ENCODE measurements at regions not wholly inside any gene's neighbourhood (a gene's known extent, or its start where the extent isn't known, plus 50 kb on each side); places are given as distances from the start of the nearest gene placed in this dataset.

DNA sequence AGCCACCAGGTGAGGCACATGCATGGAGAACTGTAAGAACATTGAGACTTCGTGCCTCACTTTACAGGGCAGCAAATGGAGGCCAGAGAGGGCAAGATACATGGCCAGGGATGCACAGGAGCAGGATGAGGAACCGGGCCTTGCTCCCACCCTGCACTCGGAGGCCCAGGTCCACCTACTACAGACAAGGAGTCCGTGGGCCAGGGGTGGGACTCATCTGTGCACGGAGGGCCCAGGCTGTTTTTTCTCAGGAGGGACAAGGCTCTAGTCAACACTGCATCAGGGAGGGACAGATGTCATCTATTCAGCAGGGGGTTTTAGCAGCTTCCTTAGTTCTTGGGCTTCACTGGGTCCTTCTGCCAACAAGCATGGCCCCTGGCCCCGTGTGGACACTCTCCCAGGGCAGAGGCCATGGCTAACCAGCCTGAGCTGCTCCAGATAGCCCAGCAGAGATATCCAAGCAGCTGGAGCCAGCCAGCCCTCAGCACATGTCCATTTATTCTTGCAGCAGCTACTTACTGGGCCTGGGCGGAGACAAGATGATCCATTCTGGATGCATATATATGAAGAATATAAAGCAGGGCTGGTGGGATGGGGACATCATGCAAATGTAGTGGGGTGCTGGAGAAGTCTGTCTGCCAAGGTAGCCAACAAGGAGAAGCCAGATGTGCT, 134.5 kb upstream of the RET start:
- TF ChIP-seq, protein P1, sequence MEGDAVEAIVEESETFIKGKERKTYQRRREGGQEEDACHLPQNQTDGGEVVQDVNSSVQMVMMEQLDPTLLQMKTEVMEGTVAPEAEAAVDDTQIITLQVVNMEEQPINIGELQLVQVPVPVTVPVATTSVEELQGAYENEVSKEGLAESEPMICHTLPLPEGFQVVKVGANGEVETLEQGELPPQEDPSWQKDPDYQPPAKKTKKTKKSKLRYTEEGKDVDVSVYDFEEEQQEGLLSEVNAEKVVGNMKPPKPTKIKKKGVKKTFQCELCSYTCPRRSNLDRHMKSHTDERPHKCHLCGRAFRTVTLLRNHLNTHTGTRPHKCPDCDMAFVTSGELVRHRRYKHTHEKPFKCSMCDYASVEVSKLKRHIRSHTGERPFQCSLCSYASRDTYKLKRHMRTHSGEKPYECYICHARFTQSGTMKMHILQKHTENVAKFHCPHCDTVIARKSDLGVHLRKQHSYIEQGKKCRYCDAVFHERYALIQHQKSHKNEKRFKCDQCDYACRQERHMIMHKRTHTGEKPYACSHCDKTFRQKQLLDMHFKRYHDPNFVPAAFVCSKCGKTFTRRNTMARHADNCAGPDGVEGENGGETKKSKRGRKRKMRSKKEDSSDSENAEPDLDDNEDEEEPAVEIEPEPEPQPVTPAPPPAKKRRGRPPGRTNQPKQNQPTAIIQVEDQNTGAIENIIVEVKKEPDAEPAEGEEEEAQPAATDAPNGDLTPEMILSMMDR (IDR thresholded peaks at IDR 0.05; ENCODE audit: unreplicated experiment), result no peak
- no peaks in the 10 kb centered on the region for H3K36me3 Mint-ChIP-seq (ENCODE audit: low read depth, unreplicated experiment)
- no peak for DNase-seq (ENCODE audit: low spot score)
- no peaks in the 10 kb centered on the region for H3K9me3 Mint-ChIP-seq (ENCODE audit: unreplicated experiment)
- peaks cover 2% of the 10 kb centered on the region for H3K4me1 Mint-ChIP-seq (ENCODE audit: unreplicated experiment)
- no peak overlapping the region for H3K27ac Mint-ChIP-seq (ENCODE audit: unreplicated experiment)
- peaks cover 16% of the 10 kb centered on the region for H3K27me3 Mint-ChIP-seq (ENCODE audit: unreplicated experiment)
- H3K4me3 Mint-ChIP-seq (ENCODE audit: unreplicated experiment), result no peak overlapping the region

DNA sequence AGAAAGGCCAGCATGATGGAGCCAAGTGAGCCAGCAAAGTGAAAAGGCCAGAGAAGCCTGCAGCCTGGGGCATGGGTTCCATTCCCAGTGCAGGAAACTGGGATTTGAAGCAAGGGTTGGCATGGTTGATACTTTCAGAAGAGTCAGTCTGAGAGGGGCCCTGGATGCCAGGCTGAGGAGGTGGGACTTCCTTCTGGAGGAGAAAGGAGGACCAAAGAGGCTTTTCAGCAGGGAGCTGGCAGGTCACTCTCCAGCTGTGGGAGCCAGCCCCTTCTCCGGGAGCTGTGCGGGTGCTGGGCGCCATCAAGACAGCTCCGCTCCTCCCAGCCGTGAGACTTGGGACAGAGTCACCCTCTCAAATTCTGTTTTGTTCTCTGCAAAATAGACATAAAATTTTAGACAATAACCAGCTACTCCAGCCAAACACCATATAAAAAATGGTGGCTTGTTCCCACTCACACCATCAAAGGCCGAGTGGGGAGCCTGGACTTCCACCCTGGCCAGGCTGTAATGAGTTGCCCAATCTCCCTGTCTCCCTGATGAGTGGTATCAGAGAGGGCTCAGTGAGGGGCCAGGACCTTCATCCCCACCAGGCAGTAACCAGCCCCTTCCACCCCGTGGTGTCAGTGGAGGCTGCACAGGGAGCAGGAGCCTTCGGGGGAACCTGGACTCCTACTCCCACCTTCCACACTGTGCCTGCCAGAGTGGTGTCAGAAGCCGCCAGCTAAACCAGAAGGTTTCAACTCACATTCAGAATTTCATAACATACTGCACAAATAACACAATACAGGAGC, 133.6 kb upstream of the RET start:
- Mint-ChIP-seq H3K27ac (ENCODE audit: unreplicated experiment) (no peak overlapping the region), H3K4me1 (ENCODE audit: unreplicated experiment) (peaks cover 2% of the 10 kb centered on the region), H3K36me3 (ENCODE audit: low read depth, unreplicated experiment) (no peaks in the 10 kb centered on the region), H3K27me3 (ENCODE audit: unreplicated experiment) (peaks cover 16% of the 10 kb centered on the region), H3K9me3 (ENCODE audit: unreplicated experiment) (no peaks in the 10 kb centered on the region), H3K4me3 (ENCODE audit: unreplicated experiment) (no peak overlapping the region)
- TF ChIP-seq, protein P1 (IDR thresholded peaks at IDR 0.05; ENCODE audit: unreplicated experiment), result no peak
- DNase-seq (ENCODE audit: low spot score), result no peak

DNA sequence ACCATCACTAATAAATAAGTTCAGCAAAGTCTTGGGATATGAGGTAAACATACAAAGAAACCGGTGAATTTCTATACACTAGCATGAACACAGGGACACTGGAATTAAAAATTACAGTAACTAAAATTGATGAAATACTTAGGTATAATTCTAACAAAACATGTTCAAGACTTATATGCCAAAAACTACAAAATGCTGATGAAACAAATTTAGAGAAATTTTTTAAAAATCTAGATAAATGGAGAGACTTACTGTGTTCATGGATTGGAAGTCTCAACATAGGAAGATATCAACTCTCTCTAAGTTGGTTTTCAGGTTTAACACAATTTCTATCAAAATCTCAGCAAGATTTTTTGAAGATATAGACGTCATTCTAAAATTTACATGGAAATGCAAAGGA, 128.8 kb upstream of the RET start:
- Mint-ChIP-seq H3K4me3 (ENCODE audit: unreplicated experiment) (no peak overlapping the region), H3K9me3 (ENCODE audit: unreplicated experiment) (no peaks in the 10 kb centered on the region), H3K36me3 (ENCODE audit: low read depth, unreplicated experiment) (no peaks in the 10 kb centered on the region), H3K27ac (ENCODE audit: unreplicated experiment) (no peak overlapping the region), H3K27me3 (ENCODE audit: unreplicated experiment) (peaks cover 9% of the 10 kb centered on the region), H3K4me1 (ENCODE audit: unreplicated experiment) (peaks cover 8% of the 10 kb centered on the region)
- DNase-seq (ENCODE audit: low spot score), result no peak
- TF ChIP-seq, protein P1 (IDR thresholded peaks at IDR 0.05; ENCODE audit: unreplicated experiment), result no peak

DNA sequence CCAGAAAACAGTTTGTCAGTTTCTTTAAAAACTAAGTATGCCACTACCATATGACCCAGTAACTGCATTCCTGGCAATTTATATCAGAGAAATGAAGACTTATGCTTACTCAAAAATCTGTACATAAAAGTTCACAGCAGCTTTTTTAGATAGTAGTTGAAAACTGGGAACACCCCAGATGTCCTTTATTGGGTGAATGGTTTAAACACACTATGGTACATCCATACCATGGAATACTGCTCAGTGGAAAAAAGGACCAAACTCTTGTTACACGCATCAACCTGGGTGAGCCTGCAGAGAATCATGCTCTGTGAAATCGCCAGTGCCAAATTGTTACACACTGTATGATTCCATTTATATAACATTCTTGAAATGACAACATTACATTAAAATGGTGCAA, 127.6 kb upstream of the RET start:
- no peak overlapping the region for H3K4me3 Mint-ChIP-seq (ENCODE audit: unreplicated experiment)
- H3K4me1 Mint-ChIP-seq (ENCODE audit: unreplicated experiment), result peaks cover 8% of the 10 kb centered on the region
- no peak overlapping the region for H3K27ac Mint-ChIP-seq (ENCODE audit: unreplicated experiment)
- TF ChIP-seq, protein P1 (IDR thresholded peaks at IDR 0.05; ENCODE audit: unreplicated experiment), result no peak
- no peaks in the 10 kb centered on the region for H3K36me3 Mint-ChIP-seq (ENCODE audit: low read depth, unreplicated experiment)
- no peak for DNase-seq (ENCODE audit: low spot score)
- no peaks in the 10 kb centered on the region for H3K9me3 Mint-ChIP-seq (ENCODE audit: unreplicated experiment)
- peaks cover 11% of the 10 kb centered on the region for H3K27me3 Mint-ChIP-seq (ENCODE audit: unreplicated experiment)
